NCI-H2171 (cell line): ENCODE measurements at regions not wholly inside any gene's neighbourhood (a gene's known extent, or its start where the extent isn't known, plus 50 kb on each side); places are given as distances from the start of the nearest gene placed in this dataset.
A peak's percentile ranks its signal among the peaks of the same experiment; 100 is the strongest.
"Not testable (repeated sequence)": the region's sequence is repeated elsewhere in the genome, so short reads cannot be mapped to it uniquely, and the experiment has no call there.

Experiments used
- DNase-seq: peaks from one replicate; lab custom pipeline; 2025; lab: John Stamatoyannopoulos, UW

- not testable (repeated sequence) for DNase-seq
These were observed 220.3 kb upstream of the ZNF608 start for GRCh38 chr5:124966741-124967140.

DNA sequence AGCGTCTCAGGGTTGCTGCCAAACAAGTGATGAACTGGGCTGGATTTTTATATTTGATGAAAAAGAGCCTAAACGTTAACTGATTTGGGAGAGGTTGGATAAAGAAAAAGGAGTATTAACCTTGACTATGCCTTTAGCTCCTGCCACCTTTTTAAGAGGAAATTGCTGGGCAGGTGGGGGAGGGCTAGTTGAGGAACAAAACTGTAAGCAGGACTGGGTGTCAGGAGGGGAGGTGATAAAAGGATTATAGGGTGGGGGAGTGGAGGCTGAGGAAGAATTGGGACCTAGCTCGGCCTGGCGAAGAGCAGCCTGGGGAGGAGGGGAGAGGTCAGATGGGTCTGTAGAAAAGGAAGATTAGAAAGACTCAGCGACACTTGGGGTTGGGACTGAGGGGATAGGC, 223.9 kb upstream of the ZNF608 start:
- DNase-seq = not testable (repeated sequence)

- no peak for DNase-seq
These were observed 226.3 kb upstream of the ZNF608 start for GRCh38 chr5:124972703-124973102.

DNA sequence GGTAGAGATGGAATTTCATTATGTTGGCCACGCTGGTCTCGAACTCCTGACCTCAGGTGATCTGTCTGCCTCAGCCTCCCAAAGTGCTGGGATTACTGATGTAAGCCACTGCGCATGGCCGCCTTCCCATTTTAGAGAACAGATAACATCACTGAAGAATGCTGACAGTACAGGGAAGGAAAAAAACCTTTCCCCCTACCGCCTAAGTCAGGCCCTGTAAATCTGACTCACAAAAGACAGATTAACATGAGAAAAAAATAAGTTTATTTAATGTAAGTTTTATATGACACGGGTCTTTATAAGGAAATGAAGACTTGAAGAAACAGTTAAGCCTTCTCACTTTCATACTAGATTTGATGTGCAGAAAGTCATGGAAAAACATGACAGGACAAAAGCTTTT, 227.2 kb upstream of the ZNF608 start:
- DNase-seq = no peak

GRCh38 chr5:124976086-124976485, 229.6 kb upstream of the ZNF608 start:
- DNase-seq = no peak

- no peak for DNase-seq
These were observed 232.8 kb upstream of the ZNF608 start for GRCh38 chr5:124979251-124979650.

GRCh38 chr5:124980163-124980941, 233.9 kb upstream of the ZNF608 start:
- DNase-seq = no peak

GRCh38 chr5:124981901-124982300, 235.5 kb upstream of the ZNF608 start:
- no peak for DNase-seq

GRCh38 chr5:124986170-124986569, 239.7 kb upstream of the ZNF608 start:
- no peak for DNase-seq

DNA sequence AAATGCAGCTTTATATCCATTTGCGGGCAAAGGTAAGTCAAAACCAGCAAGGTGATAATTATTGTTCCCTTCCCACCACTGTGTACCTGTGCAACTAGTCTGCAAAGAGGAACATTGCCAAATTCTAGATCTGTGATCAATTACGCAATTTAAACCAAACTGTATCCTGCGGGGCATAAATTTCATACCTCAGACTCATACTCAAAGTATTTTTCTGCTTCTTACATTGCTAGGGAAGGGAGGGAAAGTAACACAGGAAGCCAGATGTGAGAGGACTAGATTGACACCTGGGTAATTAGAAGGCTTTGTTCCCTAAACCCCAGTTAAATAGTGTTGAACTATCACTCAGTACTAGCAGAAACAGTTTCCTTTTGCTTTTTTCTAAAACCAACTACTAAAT, 240.2 kb upstream of the ZNF608 start:
- no peak for DNase-seq

DNA sequence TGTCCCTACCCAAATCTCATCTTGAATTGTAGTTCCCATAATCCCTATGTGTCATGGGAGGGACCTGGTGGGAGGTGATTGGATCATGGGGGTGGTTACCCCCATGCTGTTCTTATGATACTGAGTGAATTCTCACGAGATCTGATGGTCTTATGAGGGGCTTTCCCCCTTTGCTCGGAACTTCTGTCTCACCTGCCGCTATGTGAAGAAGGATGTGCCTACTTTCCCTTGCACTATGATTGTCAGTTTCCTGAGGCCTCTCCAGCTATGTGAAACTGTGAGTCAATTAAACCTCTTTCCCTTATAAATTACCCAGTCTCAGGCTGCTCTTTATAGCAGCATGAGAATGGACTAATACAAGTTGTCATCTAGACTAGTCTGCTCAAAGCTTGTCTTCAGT, 241.3 kb upstream of the ZNF608 start:
- not testable (repeated sequence) for DNase-seq

DNA sequence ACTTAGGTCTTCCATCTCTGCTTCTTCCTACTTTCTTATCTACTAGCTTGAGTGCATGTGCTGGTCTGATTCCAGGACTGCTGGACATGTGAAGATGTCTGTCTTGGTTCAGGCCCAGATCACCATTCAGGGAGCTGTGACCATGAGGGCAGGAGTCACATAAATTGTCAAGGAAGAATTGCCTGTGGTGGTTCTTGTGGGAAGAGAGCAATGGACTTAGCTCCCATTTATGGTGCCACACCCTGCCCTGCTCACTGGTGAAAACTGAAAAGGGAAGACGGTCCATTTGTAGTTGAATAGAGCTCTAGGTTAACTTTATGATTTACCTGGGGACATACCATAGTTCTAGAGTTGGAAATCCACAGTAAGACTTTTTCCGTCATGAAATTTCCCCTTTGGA, 244.3 kb upstream of the ZNF608 start:
- DNase-seq = no peak

- DNase-seq = no peak
These were observed 249.0 kb upstream of the ZNF608 start for GRCh38 chr5:124995421-124995820.

DNA sequence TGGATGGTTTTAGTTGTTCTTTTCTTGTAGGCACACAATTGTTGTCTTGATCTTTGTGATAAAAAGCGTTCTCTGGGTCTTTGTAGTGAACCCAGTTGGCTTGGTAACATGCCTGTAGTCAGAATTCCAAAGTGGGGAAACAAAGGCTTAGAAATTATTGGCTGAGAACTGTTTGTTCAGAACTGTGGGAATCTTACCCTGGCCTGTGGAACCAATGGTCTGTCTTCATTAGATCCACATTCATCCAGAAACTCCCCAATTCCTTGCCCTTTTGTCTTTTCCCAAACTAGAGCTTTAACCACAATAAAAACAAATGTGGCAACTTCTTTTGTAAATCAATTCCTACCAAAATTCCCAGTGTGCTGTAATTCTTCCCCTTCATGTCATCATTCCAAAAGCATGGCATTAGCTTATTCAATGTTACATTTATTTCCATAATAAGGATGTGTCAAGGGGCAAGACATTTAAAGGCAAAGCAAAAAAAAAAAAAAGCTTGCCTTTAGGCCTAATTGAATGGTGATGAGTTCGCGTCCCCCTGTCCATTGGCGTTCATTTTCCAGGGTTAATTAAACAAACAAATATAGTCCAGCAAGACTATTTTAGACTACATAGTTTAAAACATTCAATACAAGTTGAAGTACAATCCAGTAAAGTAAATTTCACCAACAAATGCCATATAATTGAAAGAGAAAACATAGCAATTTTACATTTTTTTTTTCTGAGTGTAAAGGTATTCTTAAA, 249.8 kb upstream of the ZNF608 start:
- DNase-seq = no peak

DNA sequence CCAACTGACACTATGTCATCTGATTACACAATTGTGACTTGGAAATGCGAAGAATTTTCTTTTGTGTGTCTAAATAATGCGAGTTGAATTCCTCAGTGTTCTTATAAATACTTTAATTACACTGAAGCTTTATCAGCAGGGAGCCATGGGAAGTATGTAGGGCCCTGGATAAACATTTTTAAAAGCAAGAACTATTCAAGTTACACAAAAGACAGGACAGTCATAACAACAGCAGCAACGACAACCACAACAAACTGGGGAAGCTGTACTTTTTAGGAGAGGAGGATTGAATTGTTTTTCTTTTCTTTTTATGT, 250.3 kb upstream of the ZNF608 start:
- DNase-seq = no peak

GRCh38 chr5:124997186-124997893, 250.9 kb upstream of the ZNF608 start:
- no peak for DNase-seq

DNA sequence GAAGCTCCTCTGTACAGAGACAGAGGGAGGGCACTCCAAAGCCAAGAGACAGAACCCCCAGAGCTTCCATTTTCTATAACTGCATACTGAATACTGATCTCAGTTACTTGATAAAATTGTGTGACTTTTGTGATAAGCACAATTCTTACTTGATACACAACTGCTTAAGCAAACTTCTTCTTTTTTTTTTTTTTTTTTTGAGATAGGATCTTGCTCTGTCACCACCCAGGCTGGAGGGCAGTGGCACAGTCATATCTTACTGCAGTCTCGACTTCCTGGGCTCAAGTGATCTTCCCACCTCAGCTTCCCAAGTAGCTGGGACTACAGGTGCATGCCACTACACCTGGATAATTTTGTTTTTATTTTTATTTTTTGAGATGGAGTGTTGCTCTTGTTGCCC, 252.1 kb upstream of the ZNF608 start:
- DNase-seq = no peak

DNA sequence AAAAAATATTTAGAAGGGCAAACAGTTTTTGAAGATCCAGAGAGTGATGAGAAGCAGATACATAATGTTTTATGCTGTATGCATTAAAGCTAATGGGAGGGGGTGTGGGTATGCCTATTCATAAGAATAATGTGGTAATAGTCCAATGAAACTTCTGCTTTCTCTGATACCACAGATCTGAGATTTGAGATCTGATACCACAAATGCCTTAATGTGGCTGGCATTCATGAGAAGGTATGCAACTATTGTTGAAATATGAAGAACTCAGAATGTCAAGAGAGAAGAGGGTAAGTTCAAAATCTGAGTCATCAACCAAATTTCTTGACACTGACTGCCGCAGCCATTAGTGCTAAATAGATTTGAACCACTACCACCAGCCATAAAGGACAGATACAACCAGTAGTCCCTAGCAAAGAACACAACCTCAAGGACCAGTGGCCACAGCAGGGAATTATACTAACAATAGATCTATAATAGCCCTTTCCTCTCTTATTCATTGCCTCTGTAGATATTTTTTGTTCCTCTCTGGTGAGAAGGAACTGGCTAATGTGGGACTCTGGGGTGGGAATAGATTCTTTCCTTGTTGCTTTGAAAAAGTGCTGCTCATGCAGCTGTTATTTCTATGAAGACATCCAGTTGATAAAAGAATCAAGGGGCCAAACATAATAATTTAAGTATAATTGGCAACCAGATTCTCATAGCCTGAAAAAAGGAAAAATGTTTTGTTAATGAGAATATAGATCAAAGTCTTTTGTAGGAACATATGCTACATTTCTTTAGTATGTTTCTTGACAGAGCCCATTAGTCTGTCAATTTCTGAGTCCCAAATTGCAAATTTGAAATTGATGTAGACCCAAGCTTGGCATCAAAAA, 256.5 kb upstream of the ZNF608 start:
- no peak for DNase-seq

- DNase-seq = no peak
These were observed 257.6 kb upstream of the ZNF608 start for GRCh38 chr5:125004009-125004408.

DNA sequence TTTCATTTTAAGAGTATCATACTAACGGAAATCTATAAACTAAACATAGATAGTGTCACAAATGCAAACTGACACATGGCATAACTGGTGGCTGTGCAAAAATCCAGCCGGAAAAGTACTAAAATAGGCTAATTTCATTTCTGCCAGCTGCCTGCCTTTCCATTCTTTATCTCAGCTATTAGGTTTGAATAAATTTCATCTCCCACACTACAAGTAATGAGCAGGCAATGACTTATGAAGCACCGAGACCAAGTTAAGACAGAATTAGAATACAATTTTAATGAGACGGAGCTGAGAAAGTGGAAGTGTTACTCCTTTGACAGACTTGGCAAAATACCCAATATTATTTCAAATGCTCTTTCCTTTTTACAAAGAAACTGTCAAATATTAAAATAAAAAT, 258.8 kb upstream of the ZNF608 start:
- no peak for DNase-seq

DNA sequence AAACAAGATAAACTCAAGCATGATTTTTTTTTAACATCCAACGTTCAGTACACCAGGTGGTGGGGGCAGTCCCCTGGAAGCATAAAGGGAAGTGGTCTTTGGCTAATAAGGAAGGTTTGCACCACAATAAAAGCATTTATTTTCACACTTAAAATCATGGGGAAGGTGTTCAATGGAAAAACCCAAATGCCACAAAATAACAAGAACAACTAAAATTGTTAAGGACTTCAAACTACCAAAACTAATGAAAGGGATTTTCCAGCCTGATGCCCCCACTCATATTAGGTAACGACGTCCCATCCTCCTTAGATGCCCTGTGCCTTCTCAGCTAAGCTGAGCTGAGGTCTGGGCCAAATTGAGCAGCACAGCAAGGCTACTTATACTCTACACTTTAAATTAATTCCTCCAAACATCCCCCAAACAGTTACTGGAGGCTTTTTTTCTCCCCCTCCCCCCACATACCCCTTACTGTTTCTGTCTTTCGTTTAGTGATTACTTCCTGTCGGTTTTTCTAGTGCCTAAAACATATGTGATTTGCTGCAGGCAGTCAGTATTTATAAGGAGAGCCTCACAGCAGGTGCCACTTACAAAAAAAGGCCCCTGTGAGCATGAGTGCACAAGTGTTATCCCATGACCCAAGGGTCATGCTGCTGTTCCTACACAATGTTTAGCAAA, 259.7 kb upstream of the ZNF608 start:
- peak; percentile 7 for DNase-seq

DNA sequence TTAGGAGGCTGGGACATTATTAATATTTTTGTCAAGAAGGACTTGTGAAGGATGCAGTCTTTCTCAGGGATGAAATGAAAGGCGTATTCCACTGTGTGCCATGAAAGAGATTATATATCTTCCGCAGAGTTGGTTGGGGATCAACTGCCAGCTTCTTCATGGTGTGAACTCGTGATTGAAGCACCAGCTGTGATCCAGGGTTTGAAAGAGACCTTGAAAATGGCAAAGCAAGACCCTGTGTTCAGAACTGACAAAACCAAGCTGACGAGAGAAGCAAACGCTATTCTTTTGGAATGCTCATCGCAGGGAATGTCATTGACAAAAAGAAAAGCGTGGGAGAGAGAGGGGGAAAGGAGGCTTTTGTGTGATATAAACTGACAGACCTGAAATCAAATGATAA, 263.9 kb upstream of the ZNF608 start:
- DNase-seq = no peak
